ENCODE measurements at regions not wholly inside any gene's neighbourhood (a gene's known extent, or its start where the extent isn't known, plus 50 kb on each side); places are given as distances from the start of the nearest gene placed in this dataset.
"Not testable (repeated sequence)": the region's sequence is repeated elsewhere in the genome, so short reads cannot be mapped to it uniquely, and the experiment has no call there.

DNA sequence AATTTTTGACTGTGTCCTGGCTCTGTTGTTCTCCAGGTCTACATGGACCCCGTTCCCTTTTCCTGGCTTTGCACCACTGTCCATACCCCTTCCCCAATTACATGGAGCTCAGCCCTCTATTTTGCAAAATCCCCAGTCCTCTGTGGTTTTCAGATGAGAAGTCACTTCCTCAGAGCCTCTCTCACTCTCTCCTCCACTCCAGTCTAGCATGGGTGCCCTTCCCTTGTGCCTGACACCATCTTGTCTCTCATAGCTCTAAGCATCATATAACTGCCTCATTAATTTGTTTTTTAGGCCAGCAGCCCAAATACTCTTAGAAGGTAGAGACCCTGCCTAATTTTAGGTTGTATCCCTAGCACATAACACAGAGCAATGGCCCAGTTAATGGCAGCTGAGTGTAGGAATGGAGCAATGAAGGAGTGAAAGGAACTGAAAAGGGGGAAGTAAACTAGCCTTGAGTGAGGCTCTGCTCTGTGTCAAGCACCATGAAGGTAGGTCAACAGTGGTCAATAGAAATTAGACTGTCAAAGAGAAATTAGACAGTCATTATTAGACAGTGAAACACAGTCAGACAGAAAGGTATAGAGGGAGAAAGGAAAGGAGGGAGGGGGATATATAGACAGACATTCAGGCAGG is 97.7 kb downstream of the ARHGAP11B start:
- not testable (repeated sequence) for TF ChIP-seq SUZ12 (IDR thresholded peaks at IDR 0.05; ENCODE audit: extremely low read depth, insufficient read depth, insufficient read length); ZNF274 (IDR thresholded peaks at IDR 0.05; ENCODE audit: low read depth, low read length)
